ENCODE measurements at regions not wholly inside any gene's neighbourhood (a gene's known extent, or its start where the extent isn't known, plus 50 kb on each side); places are given as distances from the start of the nearest gene placed in this dataset.

DNA sequence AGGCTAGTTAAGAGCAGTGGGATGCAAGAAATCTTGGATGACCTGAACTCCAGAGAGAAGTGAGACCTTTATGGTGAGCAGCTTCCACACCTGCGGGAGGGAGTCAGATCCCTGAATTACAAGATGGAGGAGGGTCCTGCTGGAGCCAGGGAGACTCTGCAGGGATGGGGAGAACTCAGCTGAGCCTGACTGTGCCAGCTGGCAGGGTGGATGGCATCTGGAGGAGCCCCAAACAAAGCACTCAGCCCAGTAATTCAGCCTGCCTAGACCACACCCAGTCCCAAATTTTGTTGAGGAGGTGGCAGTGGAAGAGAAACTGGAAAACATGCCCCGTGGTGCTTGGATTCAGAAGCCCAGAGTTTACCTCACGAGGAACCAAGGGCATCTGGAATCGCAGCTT, 208.2 kb downstream of the WDR11 start:
- intact Hi-C loops (cut with DNase I): no loop called here
- Histone ChIP-seq H3K27me3 (ENCODE audit: control insufficient read depth, insufficient read depth, low read length) (no peaks in the 10 kb centered on the region), H3K9me3 (ENCODE audit: control insufficient read depth in 2 of 3, insufficient read depth in 1 of 3, low read length in 3 of 3) (no peaks in the 10 kb centered on the region), H3K4me1 (ENCODE audit: control insufficient read depth in 2 of 3, insufficient read depth in 2 of 3, low read depth in 1 of 3, low read length in 3 of 3) (no peaks in the 10 kb centered on the region), H3K36me3 (ENCODE audit: control insufficient read depth in 2 of 3, insufficient read depth in 3 of 3, low read length in 3 of 3) (no peaks in the 10 kb centered on the region), H3K27ac (ENCODE audit: low read depth in 2 of 2, low read length in 2 of 2) (no peak overlapping the region), H3K9ac (ENCODE audit: low read length in 3 of 3) (no peak overlapping the region), H3K4me3 (ENCODE audit: low read length in 3 of 3) (no peak overlapping the region)
- FAIRE-seq (no peak), DNase-seq (no peak)
- TF ChIP-seq, protein P1, sequence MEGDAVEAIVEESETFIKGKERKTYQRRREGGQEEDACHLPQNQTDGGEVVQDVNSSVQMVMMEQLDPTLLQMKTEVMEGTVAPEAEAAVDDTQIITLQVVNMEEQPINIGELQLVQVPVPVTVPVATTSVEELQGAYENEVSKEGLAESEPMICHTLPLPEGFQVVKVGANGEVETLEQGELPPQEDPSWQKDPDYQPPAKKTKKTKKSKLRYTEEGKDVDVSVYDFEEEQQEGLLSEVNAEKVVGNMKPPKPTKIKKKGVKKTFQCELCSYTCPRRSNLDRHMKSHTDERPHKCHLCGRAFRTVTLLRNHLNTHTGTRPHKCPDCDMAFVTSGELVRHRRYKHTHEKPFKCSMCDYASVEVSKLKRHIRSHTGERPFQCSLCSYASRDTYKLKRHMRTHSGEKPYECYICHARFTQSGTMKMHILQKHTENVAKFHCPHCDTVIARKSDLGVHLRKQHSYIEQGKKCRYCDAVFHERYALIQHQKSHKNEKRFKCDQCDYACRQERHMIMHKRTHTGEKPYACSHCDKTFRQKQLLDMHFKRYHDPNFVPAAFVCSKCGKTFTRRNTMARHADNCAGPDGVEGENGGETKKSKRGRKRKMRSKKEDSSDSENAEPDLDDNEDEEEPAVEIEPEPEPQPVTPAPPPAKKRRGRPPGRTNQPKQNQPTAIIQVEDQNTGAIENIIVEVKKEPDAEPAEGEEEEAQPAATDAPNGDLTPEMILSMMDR (IDR thresholded peaks at IDR 0.05; ENCODE audit: borderline replicate concordance, extremely low read depth, insufficient read depth): no peak

- Histone ChIP-seq H3K9me3 (ENCODE audit: control insufficient read depth in 2 of 3, insufficient read depth in 1 of 3, low read length in 3 of 3) (no peaks in the 10 kb centered on the region), H3K9ac (ENCODE audit: low read length in 3 of 3) (no peak overlapping the region), H3K4me1 (ENCODE audit: control insufficient read depth in 2 of 3, insufficient read depth in 2 of 3, low read depth in 1 of 3, low read length in 3 of 3) (no peaks in the 10 kb centered on the region), H3K27ac (ENCODE audit: low read depth in 2 of 2, low read length in 2 of 2) (no peak overlapping the region), H3K36me3 (ENCODE audit: control insufficient read depth in 2 of 3, insufficient read depth in 3 of 3, low read length in 3 of 3) (no peaks in the 10 kb centered on the region), H3K4me3 (ENCODE audit: low read length in 3 of 3) (no peak overlapping the region), H3K27me3 (ENCODE audit: control insufficient read depth, insufficient read depth, low read length) (no peaks in the 10 kb centered on the region)
- TF ChIP-seq, protein P1 (IDR thresholded peaks at IDR 0.05; ENCODE audit: borderline replicate concordance, extremely low read depth, insufficient read depth): no peak
- FAIRE-seq (no peak), DNase-seq (no peak)
- intact Hi-C loops (cut with DNase I): no loop called here
These were observed 211.0 kb downstream of the WDR11 start for GRCh38 chr10:121062115-121062514.

DNA sequence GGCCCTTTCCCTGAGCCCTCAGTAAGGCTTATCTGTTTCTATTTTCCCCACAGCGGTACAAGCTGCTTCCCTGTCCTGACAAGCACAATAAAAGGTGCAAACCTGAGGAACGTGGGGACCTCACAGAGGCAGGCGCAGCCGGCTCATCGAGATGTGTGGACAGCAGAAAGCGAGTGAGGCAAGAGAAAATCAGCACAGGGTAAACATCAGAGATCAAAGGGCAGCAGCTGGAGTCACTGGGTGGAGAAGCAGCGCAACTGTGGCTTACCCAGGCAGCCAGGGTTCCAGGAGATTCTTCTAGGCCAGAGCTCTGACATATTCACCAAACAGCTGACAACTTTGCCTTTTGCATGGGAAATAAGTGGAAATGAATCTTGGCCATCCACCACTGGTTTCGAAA, 212.6 kb downstream of the WDR11 start:
- no peak overlapping the region for H3K9ac ChIP-seq (ENCODE audit: low read length in 3 of 3)
- no peak overlapping the region for H3K4me3 ChIP-seq (ENCODE audit: low read length in 3 of 3)
- TF ChIP-seq, protein P1 (IDR thresholded peaks at IDR 0.05; ENCODE audit: borderline replicate concordance, extremely low read depth, insufficient read depth): no peak
- peak in 3 of 5 donors; percentile 56 to 74 (median 68) for DNase-seq
- H3K9me3 ChIP-seq (ENCODE audit: control insufficient read depth in 2 of 3, insufficient read depth in 1 of 3, low read length in 3 of 3): no peaks in the 10 kb centered on the region
- H3K27ac ChIP-seq (ENCODE audit: low read depth in 2 of 2, low read length in 2 of 2): no peak overlapping the region
- no peaks in the 10 kb centered on the region for H3K27me3 ChIP-seq (ENCODE audit: control insufficient read depth, insufficient read depth, low read length)
- H3K36me3 ChIP-seq (ENCODE audit: control insufficient read depth in 2 of 3, insufficient read depth in 3 of 3, low read length in 3 of 3): no peaks in the 10 kb centered on the region
- H3K4me1 ChIP-seq (ENCODE audit: control insufficient read depth in 2 of 3, insufficient read depth in 2 of 3, low read depth in 1 of 3, low read length in 3 of 3): no peaks in the 10 kb centered on the region
- intact Hi-C loops (cut with DNase I): no loop called here
- no peak for FAIRE-seq

DNA sequence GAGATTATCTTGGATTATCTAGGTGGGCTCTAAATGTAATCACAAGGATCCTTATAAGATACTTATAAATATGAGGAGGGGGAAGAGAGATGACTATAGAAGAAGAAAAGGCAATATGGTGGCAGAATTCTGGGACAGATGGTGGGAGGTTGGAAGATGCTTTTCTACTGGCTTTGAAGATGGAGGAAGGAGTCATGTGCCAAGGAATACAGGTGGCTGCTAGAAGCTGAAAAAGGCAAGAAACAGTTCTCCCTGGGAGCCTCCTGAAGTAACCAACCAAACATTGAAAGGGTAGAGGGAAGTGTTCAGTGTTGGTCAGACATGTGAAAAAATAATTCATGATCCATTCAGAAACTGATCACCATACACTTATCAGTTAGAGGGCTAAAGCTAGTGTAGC, 213.3 kb downstream of the WDR11 start:
- H3K4me1 ChIP-seq (ENCODE audit: control insufficient read depth in 2 of 3, insufficient read depth in 2 of 3, low read depth in 1 of 3, low read length in 3 of 3): no peaks in the 10 kb centered on the region
- intact Hi-C loops (cut with DNase I): no loop called here
- H3K9ac ChIP-seq (ENCODE audit: low read length in 3 of 3): no peak overlapping the region
- H3K9me3 ChIP-seq (ENCODE audit: control insufficient read depth in 2 of 3, insufficient read depth in 1 of 3, low read length in 3 of 3): no peaks in the 10 kb centered on the region
- H3K4me3 ChIP-seq (ENCODE audit: low read length in 3 of 3): no peak overlapping the region
- H3K36me3 ChIP-seq (ENCODE audit: control insufficient read depth in 2 of 3, insufficient read depth in 3 of 3, low read length in 3 of 3): no peaks in the 10 kb centered on the region
- FAIRE-seq (no peak), DNase-seq (no peak)
- H3K27ac ChIP-seq (ENCODE audit: low read depth in 2 of 2, low read length in 2 of 2): no peak overlapping the region
- H3K27me3 ChIP-seq (ENCODE audit: control insufficient read depth, insufficient read depth, low read length): no peaks in the 10 kb centered on the region
- TF ChIP-seq, protein P1 (IDR thresholded peaks at IDR 0.05; ENCODE audit: borderline replicate concordance, extremely low read depth, insufficient read depth): no peak

Data from kidney (tissue), 13 donors.